Brain microvascular endothelial cell (primary cell): ENCODE measurements at regions not wholly inside any gene's neighbourhood (a gene's known extent, or its start where the extent isn't known, plus 50 kb on each side); places are given as distances from the start of the nearest gene placed in this dataset.
"Not testable (repeated sequence)": the region's sequence is repeated elsewhere in the genome, so short reads cannot be mapped to it uniquely, and the experiment has no call there.

Experiments used
- DNase-seq: peaks from one replicate; pipeline ENCODE4 v3.0.0-alpha.2; 2020
- H3K27ac ChIP-seq: fragments of 250-450 bp; sonication (Bioruptor Pico); 2 replicates; pipeline ENCODE4 v1.5.1; 2020; ENCODE audit warnings: mild to moderate bottlenecking, moderate library complexity
- H3K27me3 ChIP-seq: fragments of 250-450 bp; sonication (Bioruptor Pico); replicated peaks from 2 replicates; pipeline ENCODE4 v1.5.1; 2020; ENCODE audit warnings: mild to moderate bottlenecking
- H3K36me3 ChIP-seq: fragments of 250-450 bp; sonication (Bioruptor Pico); replicated peaks from 2 replicates; pipeline ENCODE4 v1.5.1; 2020; ENCODE audit warnings: mild to moderate bottlenecking
- H3K4me3 ChIP-seq: 2 replicates; pipeline ENCODE4 v1.5.1; 2011; ENCODE audit warnings: low read depth, mild to moderate bottlenecking, control low read depth, low read length, moderate library complexity
- in situ Hi-C: cut with HindIII; loops from 2 replicates; pipeline ENCODE4 v1.10.0; 2017; ENCODE audit warnings: low sequenced_read_pairs, low pct_ligation_motif_present
- TF ChIP-seq, protein P1 (sequence below): IDR thresholded peaks from 2 replicates; pipeline ENCODE4 v1.5.1; 2011; ENCODE audit warnings: low read depth, mild to moderate bottlenecking, moderate library complexity, low read length, control low read depth, inconsistent platforms; ENCODE audit errors: missing control alignments

DNA sequence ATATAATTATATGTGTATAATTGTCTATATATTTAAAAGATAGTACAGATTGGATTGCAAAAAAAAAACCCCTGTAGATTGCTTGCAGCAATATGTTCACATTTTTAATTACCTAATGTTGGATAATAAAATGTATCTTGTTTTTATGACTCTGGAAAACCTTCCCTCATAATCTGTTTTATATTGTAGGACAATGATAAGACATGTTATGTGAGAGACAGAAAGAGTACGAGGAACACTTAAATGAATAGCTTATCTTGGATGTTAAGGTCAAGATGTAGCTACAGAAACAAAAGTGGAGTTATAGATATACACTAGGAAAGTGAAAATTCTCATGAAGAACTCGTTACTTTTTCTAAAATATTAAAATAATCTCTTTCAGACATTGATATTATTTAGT is 691.6 kb upstream of the IMPG1 start:
- TF ChIP-seq, protein P1, sequence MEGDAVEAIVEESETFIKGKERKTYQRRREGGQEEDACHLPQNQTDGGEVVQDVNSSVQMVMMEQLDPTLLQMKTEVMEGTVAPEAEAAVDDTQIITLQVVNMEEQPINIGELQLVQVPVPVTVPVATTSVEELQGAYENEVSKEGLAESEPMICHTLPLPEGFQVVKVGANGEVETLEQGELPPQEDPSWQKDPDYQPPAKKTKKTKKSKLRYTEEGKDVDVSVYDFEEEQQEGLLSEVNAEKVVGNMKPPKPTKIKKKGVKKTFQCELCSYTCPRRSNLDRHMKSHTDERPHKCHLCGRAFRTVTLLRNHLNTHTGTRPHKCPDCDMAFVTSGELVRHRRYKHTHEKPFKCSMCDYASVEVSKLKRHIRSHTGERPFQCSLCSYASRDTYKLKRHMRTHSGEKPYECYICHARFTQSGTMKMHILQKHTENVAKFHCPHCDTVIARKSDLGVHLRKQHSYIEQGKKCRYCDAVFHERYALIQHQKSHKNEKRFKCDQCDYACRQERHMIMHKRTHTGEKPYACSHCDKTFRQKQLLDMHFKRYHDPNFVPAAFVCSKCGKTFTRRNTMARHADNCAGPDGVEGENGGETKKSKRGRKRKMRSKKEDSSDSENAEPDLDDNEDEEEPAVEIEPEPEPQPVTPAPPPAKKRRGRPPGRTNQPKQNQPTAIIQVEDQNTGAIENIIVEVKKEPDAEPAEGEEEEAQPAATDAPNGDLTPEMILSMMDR = no peak
- Histone ChIP-seq H3K4me3 (no peak overlapping the region), H3K36me3 (no peaks in the 10 kb centered on the region), H3K27me3 (no peaks in the 10 kb centered on the region), H3K27ac (no peak overlapping the region)
- in situ Hi-C loops = no loop called here
- DNase-seq = no peak

DNA sequence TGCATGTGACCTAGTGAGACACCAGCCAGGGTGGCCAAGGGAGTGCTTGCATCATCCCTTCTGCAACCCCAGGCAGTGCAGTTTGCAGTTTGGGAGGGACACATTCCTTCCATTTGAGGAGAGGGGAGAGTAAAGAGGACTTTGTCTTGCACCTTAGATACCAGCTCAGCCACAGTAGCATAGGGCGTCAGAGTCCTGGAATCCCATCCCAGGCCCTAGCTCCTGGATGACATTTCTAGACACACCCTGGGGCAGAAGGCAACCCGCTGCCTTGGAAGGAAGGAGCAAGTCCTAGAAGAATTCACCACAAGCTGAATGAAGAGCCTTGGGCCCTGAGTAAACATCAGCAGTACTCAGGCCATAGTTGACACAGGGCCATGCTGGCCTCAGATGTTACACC is 680.4 kb upstream of the IMPG1 start:
- Histone ChIP-seq H3K4me3 (no peak overlapping the region), H3K27me3 (no peaks in the 10 kb centered on the region), H3K27ac (no peak overlapping the region), H3K36me3 (no peaks in the 10 kb centered on the region)
- DNase-seq = no peak
- in situ Hi-C loops = no loop called here
- TF ChIP-seq, protein P1 = no peak

DNA sequence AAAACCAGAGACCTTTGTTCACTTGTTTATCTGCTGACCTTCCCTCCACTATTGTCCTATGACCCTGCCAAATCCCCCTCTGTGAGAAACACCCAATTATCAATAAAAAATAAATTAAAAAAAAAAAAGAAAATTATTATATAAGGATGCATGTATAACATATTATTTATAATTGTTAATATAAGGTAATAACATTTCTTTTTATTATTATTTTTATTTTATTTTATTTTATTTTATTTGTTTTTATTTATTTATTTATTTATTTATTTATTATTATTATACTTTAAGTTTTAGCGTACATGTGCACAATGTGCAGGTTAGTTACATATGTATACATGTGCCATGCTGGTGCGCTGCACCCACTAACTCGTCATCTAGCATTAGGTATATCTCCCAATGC is 672.9 kb upstream of the IMPG1 start:
- H3K36me3 ChIP-seq, DNase-seq, H3K27ac ChIP-seq, in situ Hi-C loops, H3K4me3 ChIP-seq, H3K27me3 ChIP-seq: not testable (repeated sequence)

DNA sequence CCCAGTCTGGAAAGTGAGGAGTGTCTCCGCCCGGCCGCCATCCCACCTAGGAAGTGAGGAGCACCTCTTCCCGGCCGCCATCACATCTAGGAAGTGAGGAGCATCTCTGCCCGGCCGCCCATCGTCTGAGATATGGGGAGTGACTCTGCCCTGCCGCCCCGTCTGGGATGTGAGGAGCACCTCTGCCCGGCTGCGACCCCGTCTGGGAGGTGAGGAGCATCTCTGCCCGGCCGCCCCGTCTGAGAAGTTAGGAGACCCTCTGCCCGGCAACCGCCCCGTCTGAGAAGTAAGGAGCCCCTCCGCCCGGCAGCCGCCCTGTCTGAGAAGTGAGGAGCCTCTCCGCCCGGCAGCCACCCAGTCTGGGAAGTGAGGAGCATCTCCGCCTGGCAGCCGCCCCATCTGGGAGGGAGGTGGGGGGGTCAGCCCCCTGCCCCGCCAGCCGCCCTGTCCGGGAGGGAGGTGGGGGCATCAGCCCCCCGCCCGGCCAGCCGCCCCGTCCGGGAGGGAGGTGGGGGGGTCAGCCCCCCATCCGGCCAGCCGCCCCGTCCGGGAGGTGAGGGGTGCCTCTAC is 671.8 kb upstream of the IMPG1 start:
- H3K27me3 ChIP-seq, H3K4me3 ChIP-seq, H3K27ac ChIP-seq, in situ Hi-C loops, DNase-seq, H3K36me3 ChIP-seq: not testable (repeated sequence)

DNA sequence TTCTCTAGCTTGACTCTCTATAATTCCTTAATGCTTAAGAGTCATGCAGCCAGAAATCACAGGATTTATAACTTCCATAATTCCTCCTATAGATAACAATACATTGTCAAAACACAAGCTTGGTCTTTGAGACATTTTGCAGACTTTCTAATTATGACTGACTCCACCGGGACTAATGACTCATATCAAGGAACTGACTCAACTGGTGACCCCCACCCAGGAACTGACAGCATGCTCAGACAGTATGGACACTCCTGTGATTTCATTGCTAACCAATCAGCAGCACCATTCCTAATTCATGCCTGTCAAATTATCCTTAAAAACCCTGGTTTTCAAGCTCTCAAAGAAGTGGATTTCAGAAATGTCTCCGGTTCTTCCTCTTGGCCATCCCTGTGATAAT is 670.5 kb upstream of the IMPG1 start:
- DNase-seq = peak; percentile 72
- in situ Hi-C loops = no loop called here

DNA sequence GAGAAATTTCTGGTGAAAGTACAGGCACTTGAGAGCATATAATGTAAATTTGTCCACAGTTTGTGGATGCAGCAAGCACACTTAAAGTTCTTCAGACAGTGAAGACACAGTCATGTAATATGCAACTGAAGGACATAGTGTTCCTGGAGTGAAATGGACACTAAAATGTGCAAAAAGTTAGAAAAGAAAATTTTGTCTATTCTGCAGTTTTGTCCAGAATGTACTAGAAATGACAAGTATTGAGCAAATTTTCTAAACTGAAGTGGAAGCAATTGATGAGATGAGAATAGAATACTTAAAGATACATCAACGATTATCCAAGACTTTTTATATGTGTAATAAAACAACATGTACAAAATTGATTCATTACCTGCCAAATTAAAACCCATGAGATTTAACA is 647.0 kb upstream of the IMPG1 start:
- in situ Hi-C loops = no loop called here

More for the DNA sequence above, 670.5 kb upstream of the IMPG1 start:
- H3K36me3 ChIP-seq = no peaks in the 10 kb centered on the region
- H3K27ac ChIP-seq = no peak overlapping the region
- no peak overlapping the region for H3K4me3 ChIP-seq
- TF ChIP-seq, protein P1 = no peak
- no peaks in the 10 kb centered on the region for H3K27me3 ChIP-seq

More for the DNA sequence above, 647.0 kb upstream of the IMPG1 start:
- no peaks in the 10 kb centered on the region for H3K27me3 ChIP-seq
- H3K36me3 ChIP-seq = no peaks in the 10 kb centered on the region
- no peak for DNase-seq
- TF ChIP-seq, protein P1 = no peak
- H3K27ac ChIP-seq = no peak overlapping the region
- H3K4me3 ChIP-seq = no peak overlapping the region
